ENCODE measurements at regions not wholly inside any gene's neighbourhood (a gene's known extent, or its start where the extent isn't known, plus 50 kb on each side); places are given as distances from the start of the nearest gene placed in this dataset.
"Not testable (repeated sequence)": the region's sequence is repeated elsewhere in the genome, so short reads cannot be mapped to it uniquely, and the experiment has no call there.

DNA sequence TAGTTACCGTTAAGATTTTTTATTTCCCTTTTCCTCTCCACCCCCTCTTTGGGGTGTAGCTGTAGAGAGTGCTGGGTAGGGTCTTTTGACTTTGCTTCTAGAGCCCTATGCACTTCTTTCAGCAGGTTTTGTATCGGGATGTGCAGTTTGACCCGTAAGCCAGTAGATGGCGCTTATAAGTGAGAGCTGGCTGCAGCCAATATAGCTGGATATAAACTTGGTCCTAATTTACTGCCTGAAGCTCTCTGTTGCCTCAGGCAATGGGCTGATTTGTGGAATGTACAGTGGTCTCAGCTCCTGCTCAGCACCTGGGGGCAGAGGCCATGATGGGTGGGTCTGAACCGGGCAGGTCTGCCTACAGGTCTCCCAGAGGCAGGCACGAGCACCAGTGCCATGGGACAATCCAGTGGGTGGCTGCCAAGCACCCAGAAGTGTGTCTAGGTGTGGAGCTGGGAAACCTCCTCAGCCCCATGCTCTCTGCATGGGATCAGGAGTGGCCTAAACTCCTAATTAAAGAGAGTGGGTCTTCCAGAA is 146.5 kb downstream of the SPANXN1 start:
- no peaks in the 10 kb centered on the region for H3K4me1 ChIP-seq (ENCODE audit: control insufficient read depth, insufficient read depth, low read length)
- H3K27ac ChIP-seq (ENCODE audit: low read depth, low read length), result no peak overlapping the region
- H3K9me3 ChIP-seq (ENCODE audit: control insufficient read depth, insufficient read depth, low read depth, low read length), result peaks cover 2% of the 10 kb centered on the region; the same call in 1 of the 2 replicates
- H3K27me3 ChIP-seq (ENCODE audit: control insufficient read depth, insufficient read depth, low read length), result no peaks in the 10 kb centered on the region
- no peaks in the 10 kb centered on the region for H3K36me3 ChIP-seq (ENCODE audit: control insufficient read depth, insufficient read depth, low read length)
- H3K9ac ChIP-seq (ENCODE audit: low read length), result no peak overlapping the region
- H3K4me3 ChIP-seq (ENCODE audit: low read depth, low read length), result no peak overlapping the region

DNA sequence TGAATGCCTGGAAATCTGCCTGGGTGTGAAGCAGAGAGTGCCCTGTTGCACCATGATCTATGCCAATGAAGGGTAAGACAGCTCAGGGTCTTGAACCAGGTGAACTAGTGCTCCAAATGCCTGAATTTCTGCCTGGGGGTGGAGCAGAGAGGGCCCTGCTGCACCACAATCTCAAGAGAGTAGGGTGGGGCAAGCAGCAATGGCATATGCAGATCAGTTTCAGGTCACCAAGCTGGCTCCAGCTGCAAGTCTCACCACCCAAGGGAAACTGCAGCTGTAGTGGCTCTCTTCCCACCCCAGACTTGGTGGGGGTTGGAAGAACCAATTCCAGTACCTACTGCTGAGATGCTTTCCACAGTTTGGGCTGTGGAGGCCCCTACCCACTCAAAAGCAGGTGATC is 147.0 kb downstream of the SPANXN1 start:
- Histone ChIP-seq H3K36me3 (ENCODE audit: control insufficient read depth, insufficient read depth, low read length) (no peaks in the 10 kb centered on the region), H3K9me3 (ENCODE audit: control insufficient read depth, insufficient read depth, low read depth, low read length) (peaks cover 2% of the 10 kb centered on the region; the same call in 1 of the 2 replicates), H3K27me3 (ENCODE audit: control insufficient read depth, insufficient read depth, low read length) (no peaks in the 10 kb centered on the region), H3K4me3 (ENCODE audit: low read depth, low read length) (no peak overlapping the region), H3K9ac (ENCODE audit: low read length) (no peak overlapping the region), H3K4me1 (ENCODE audit: control insufficient read depth, insufficient read depth, low read length) (no peaks in the 10 kb centered on the region), H3K27ac (ENCODE audit: low read depth, low read length) (no peak overlapping the region)

DNA sequence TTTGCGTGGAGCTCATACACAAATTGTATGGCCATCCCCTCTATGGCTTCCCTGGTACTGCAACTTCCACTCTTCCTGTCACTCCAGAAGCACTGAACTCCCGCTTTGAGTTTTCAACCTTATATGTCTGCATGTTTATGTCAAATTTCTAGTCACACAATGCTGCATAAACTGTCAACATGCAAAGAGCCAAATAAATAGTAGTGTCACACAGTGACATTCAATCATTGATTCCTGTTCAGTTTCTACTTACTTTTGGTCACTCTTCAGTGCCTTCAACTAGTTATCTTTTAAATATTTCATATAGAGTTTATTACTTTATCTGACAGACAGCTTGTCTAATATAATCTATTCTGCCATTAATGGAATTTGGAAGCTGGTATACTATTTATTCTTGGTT is 149.3 kb downstream of the SPANXN1 start:
- H3K27ac ChIP-seq (ENCODE audit: low read depth, low read length), result no peak overlapping the region
- H3K9ac ChIP-seq (ENCODE audit: low read length), result no peak overlapping the region
- H3K36me3 ChIP-seq (ENCODE audit: control insufficient read depth, insufficient read depth, low read length), result no peaks in the 10 kb centered on the region
- H3K4me3 ChIP-seq (ENCODE audit: low read depth, low read length), result no peak overlapping the region
- H3K9me3 ChIP-seq (ENCODE audit: control insufficient read depth, insufficient read depth, low read depth, low read length), result peaks cover 2% of the 10 kb centered on the region; the same call in 1 of the 2 replicates
- H3K4me1 ChIP-seq (ENCODE audit: control insufficient read depth, insufficient read depth, low read length), result no peaks in the 10 kb centered on the region
- no peaks in the 10 kb centered on the region for H3K27me3 ChIP-seq (ENCODE audit: control insufficient read depth, insufficient read depth, low read length)

DNA sequence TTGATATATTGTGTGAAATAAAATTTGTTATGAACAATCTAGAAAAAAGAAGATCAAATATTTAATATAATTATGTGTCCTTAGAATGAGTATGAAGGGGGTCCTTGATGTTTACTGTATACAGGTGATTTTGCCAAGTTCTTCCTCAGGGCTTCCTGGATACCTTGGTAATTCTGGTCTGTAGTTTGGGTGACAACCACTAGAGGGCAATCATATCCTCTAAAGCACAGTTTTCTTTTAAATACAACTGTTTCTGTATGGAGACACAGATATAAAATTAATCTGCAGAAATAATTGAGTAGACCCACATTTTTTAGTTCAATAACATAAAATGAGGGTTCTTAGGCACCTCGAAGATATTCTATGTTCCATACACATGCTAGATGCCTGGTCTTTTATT is 157.7 kb downstream of the SPANXN1 start:
- no peaks in the 10 kb centered on the region for H3K4me1 ChIP-seq (ENCODE audit: control insufficient read depth, insufficient read depth, low read length)
- H3K27me3 ChIP-seq (ENCODE audit: control insufficient read depth, insufficient read depth, low read length), result no peaks in the 10 kb centered on the region
- no peaks in the 10 kb centered on the region for H3K36me3 ChIP-seq (ENCODE audit: control insufficient read depth, insufficient read depth, low read length)
- no peak overlapping the region for H3K4me3 ChIP-seq (ENCODE audit: low read depth, low read length)
- 0 out of 2 replicates have a peak, but pooled peaks cover 3% of the 10 kb centered on the region for H3K9me3 ChIP-seq (ENCODE audit: control insufficient read depth, insufficient read depth, low read depth, low read length)
- no peak overlapping the region for H3K27ac ChIP-seq (ENCODE audit: low read depth, low read length)
- no peak overlapping the region for H3K9ac ChIP-seq (ENCODE audit: low read length)

DNA sequence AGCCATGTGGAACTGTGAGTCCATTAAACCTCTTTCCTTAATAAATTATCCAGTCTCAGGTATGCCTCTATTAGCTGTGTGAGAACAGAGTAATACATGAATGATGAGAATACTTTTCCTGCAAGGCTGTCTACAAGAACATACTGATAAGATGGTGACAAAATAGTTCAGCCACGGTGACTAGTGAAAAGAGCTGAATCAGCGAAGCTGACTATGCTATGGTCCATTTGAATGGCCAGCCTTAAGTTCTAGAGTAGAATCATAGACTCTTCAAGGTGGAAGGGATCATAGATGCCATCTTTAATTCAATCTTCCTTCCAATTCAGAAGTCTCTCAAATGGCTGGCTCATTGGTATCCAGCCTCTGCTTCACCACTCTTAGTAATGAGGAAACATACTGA is 163.3 kb downstream of the SPANXN1 start:
- Histone ChIP-seq H3K36me3 (ENCODE audit: control insufficient read depth, insufficient read depth, low read length) (no peaks in the 10 kb centered on the region), H3K4me1 (ENCODE audit: control insufficient read depth, insufficient read depth, low read length) (no peaks in the 10 kb centered on the region), H3K4me3 (ENCODE audit: low read depth, low read length) (no peak overlapping the region), H3K27ac (ENCODE audit: low read depth, low read length) (no peak overlapping the region), H3K27me3 (ENCODE audit: control insufficient read depth, insufficient read depth, low read length) (no peaks in the 10 kb centered on the region; the same call in 1 of the 2 replicates), H3K9me3 (ENCODE audit: control insufficient read depth, insufficient read depth, low read depth, low read length) (peaks cover 3% of the 10 kb centered on the region; the same call in 1 of the 2 replicates), H3K9ac (ENCODE audit: low read length) (no peak overlapping the region)

DNA sequence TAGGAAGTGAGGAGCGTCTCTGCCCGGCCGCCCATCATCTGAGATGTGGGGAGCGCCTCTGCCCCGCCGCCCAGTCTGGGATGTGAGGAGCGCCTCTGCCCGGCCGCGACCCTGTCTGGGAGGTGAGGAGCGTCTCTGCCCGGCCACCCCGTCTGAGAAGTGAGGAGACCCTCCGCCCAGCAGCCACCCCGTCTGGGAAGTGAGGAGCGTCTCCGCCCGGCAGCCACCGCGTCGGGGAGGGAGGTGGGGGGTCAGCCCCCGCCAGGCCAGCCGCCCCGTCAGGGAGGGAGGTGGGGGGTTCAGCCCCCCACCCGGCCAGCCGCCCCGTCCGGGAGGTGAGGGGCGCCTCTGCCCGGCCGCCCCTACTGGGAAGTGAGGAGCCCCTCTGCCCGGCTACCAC is 188.9 kb downstream of the SPANXN1 start:
- H3K36me3 ChIP-seq (ENCODE audit: control insufficient read depth, insufficient read depth, low read length); H3K4me3 ChIP-seq (ENCODE audit: low read depth, low read length); H3K4me1 ChIP-seq (ENCODE audit: control insufficient read depth, insufficient read depth, low read length); H3K27ac ChIP-seq (ENCODE audit: low read depth, low read length); H3K27me3 ChIP-seq (ENCODE audit: control insufficient read depth, insufficient read depth, low read length); H3K9ac ChIP-seq (ENCODE audit: low read length): not testable (repeated sequence)
- H3K9me3 ChIP-seq (ENCODE audit: control insufficient read depth, insufficient read depth, low read depth, low read length), result peaks cover 15% of the 10 kb centered on the region

DNA sequence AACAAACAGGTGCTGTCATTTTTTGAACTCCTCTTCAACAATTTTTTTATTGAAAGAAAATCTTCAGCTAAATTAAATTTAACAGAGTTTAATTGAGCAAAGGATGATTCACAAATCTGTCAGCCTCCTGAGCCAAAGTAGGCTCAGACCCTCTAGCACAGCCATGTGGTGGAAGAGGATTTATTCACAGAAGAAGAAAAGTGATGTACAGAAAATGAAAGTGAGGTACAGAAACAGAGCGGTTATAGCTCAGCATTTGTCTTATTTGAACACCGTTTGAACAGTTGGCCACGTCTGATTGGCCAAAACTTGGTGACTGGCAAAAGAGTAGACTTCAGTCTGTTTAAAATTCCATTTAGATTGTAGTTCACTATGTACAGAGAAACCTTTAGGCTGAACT is 217.3 kb downstream of the SPANXN1 start:
- peaks cover 10% of the 10 kb centered on the region; the same call in 1 of the 2 replicates for H3K9me3 ChIP-seq (ENCODE audit: control insufficient read depth, insufficient read depth, low read depth, low read length)
- no peak overlapping the region for H3K27ac ChIP-seq (ENCODE audit: low read depth, low read length)
- H3K4me1 ChIP-seq (ENCODE audit: control insufficient read depth, insufficient read depth, low read length), result no peaks in the 10 kb centered on the region
- H3K4me3 ChIP-seq (ENCODE audit: low read depth, low read length), result no peak overlapping the region
- H3K9ac ChIP-seq (ENCODE audit: low read length), result no peak overlapping the region
- no peaks in the 10 kb centered on the region for H3K36me3 ChIP-seq (ENCODE audit: control insufficient read depth, insufficient read depth, low read length)
- H3K27me3 ChIP-seq (ENCODE audit: control insufficient read depth, insufficient read depth, low read length), result no peaks in the 10 kb centered on the region

DNA sequence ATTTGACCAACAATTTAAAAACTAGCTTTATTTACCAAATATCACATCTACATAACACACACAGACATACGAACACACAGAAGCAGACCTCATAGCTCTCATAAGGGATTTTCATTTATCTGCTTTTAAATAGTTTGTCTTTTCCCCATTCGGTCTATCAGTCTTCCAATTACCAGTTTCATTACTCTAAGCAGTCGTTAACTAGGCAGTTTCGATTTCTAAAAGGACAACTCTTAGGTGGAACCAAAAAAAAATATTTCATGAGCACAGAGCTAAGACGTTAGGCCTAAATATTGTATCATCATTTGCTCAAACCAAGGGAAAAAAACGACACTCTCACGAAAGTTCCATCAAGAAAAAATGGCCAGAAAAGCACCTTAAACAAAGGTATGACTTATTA is 228.4 kb downstream of the SPANXN1 start:
- H3K36me3 ChIP-seq (ENCODE audit: control insufficient read depth, insufficient read depth, low read length), result no peaks in the 10 kb centered on the region
- no peak overlapping the region for H3K4me3 ChIP-seq (ENCODE audit: low read depth, low read length)
- H3K4me1 ChIP-seq (ENCODE audit: control insufficient read depth, insufficient read depth, low read length), result no peaks in the 10 kb centered on the region
- H3K27ac ChIP-seq (ENCODE audit: low read depth, low read length), result no peak overlapping the region
- no peak overlapping the region for H3K9ac ChIP-seq (ENCODE audit: low read length)
- no peaks in the 10 kb centered on the region; the same call in 1 of the 2 replicates for H3K9me3 ChIP-seq (ENCODE audit: control insufficient read depth, insufficient read depth, low read depth, low read length)
- H3K27me3 ChIP-seq (ENCODE audit: control insufficient read depth, insufficient read depth, low read length), result no peaks in the 10 kb centered on the region

DNA sequence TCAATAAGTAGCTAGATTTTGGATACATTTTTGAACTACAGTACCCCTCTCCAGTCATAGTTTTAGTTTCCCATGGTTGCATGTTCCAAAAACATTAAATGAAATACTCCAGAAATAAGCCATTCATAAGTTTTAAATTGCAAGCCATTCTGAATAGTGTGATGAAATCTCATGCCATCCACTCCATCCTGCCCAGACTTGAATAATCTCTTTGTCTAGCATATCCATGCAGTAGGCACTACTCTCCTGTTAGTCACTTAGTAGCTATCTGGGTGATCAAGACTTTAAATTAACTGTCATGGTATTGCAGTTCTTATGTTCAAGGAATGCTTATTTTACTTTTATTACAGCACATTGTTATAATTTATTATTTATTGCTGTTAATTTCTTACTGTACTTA is 237.4 kb downstream of the SPANXN1 start:
- H3K27me3 ChIP-seq (ENCODE audit: control insufficient read depth, insufficient read depth, low read length), result no peaks in the 10 kb centered on the region
- H3K27ac ChIP-seq (ENCODE audit: low read depth, low read length), result no peak overlapping the region
- H3K9me3 ChIP-seq (ENCODE audit: control insufficient read depth, insufficient read depth, low read depth, low read length), result no peaks in the 10 kb centered on the region
- H3K4me1 ChIP-seq (ENCODE audit: control insufficient read depth, insufficient read depth, low read length), result no peaks in the 10 kb centered on the region
- no peak overlapping the region for H3K9ac ChIP-seq (ENCODE audit: low read length)
- H3K36me3 ChIP-seq (ENCODE audit: control insufficient read depth, insufficient read depth, low read length), result no peaks in the 10 kb centered on the region
- no peak overlapping the region for H3K4me3 ChIP-seq (ENCODE audit: low read depth, low read length)

DNA sequence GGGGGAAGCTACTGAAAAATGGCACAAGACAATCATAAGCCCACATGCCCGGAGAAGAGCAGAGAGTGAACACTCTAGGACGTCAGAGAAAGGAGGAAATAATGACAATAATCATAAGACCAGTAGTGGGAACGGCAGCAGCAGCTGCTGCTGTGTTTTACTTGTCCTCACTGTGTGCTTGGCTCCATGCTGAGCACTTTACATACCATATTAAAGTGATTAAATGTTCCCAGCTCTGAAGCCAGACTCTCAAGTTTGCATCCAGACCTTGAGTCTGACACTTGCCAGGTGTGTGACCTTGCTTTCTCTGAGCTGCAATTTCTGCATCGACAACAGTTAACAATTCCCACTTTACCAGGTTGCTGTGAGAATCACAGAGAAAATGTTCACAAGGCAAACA is 255.4 kb downstream of the SPANXN1 start:
- Histone ChIP-seq H3K4me3 (ENCODE audit: low read depth, low read length) (no peak overlapping the region), H3K36me3 (ENCODE audit: control insufficient read depth, insufficient read depth, low read length) (no peaks in the 10 kb centered on the region), H3K9me3 (ENCODE audit: control insufficient read depth, insufficient read depth, low read depth, low read length) (no peaks in the 10 kb centered on the region; the same call in 1 of the 2 replicates), H3K27ac (ENCODE audit: low read depth, low read length) (no peak overlapping the region), H3K9ac (ENCODE audit: low read length) (no peak overlapping the region), H3K4me1 (ENCODE audit: control insufficient read depth, insufficient read depth, low read length) (no peaks in the 10 kb centered on the region), H3K27me3 (ENCODE audit: control insufficient read depth, insufficient read depth, low read length) (no peaks in the 10 kb centered on the region; the same call in 1 of the 2 replicates)

DNA sequence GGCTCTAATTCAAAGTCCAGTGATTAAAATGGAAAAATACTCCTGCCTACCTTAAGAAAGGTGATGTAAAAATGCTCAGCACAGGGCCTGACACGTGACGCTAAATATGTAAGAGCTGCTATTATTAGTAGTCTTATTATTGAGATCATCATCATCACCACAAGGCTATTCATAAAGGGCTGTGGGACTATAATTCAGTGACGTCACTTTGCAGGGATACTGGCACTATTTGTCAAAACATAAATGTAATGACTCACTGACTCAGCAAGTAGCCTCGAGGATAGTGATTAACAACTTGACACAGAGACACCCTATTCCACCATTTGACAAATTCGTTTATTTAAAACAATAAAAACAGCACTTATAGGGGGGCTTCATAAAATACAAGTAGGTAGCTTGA is 258.9 kb downstream of the SPANXN1 start:
- Histone ChIP-seq H3K36me3 (ENCODE audit: control insufficient read depth, insufficient read depth, low read length) (no peaks in the 10 kb centered on the region), H3K27me3 (ENCODE audit: control insufficient read depth, insufficient read depth, low read length) (no peaks in the 10 kb centered on the region; the same call in 1 of the 2 replicates), H3K4me3 (ENCODE audit: low read depth, low read length) (no peak overlapping the region), H3K9ac (ENCODE audit: low read length) (no peak overlapping the region), H3K4me1 (ENCODE audit: control insufficient read depth, insufficient read depth, low read length) (no peaks in the 10 kb centered on the region), H3K27ac (ENCODE audit: low read depth, low read length) (no peak overlapping the region), H3K9me3 (ENCODE audit: control insufficient read depth, insufficient read depth, low read depth, low read length) (peaks cover 9% of the 10 kb centered on the region)

DNA sequence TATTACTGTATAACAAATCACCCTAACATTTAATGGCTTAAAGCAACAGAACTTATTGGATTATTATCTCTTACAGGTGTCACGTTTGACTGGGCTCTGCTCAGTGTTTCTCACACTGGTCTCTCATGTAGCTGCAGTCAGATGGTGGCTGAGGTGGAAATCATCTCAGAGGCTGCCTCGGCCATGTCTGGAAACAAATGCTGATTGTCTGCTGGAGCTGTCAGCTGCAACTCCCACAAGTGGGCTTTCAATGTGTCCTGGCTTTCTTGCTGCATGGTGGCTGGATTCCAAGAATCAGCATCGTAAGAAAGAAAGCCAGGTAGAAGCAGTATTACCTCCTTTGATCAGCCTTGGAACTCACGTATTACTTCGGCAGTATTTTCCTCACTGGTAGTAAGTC is 277.6 kb downstream of the SPANXN1 start:
- H3K36me3 ChIP-seq (ENCODE audit: control insufficient read depth, insufficient read depth, low read length), result no peaks in the 10 kb centered on the region

More for the DNA sequence above, 277.6 kb downstream of the SPANXN1 start:
- Histone ChIP-seq H3K4me3 (ENCODE audit: low read depth, low read length) (no peak overlapping the region), H3K27ac (ENCODE audit: low read depth, low read length) (no peak overlapping the region), H3K9ac (ENCODE audit: low read length) (no peak overlapping the region), H3K27me3 (ENCODE audit: control insufficient read depth, insufficient read depth, low read length) (no peaks in the 10 kb centered on the region), H3K9me3 (ENCODE audit: control insufficient read depth, insufficient read depth, low read depth, low read length) (no peaks in the 10 kb centered on the region), H3K4me1 (ENCODE audit: control insufficient read depth, insufficient read depth, low read length) (no peaks in the 10 kb centered on the region)
